GM19455 (cell line): ENCODE measurements at regions not wholly inside any gene's neighbourhood (a gene's known extent, or its start where the extent isn't known, plus 50 kb on each side); places are given as distances from the start of the nearest gene placed in this dataset.
"Not testable (repeated sequence)": the region's sequence is repeated elsewhere in the genome, so short reads cannot be mapped to it uniquely, and the experiment has no call there.

Source experiments
- ATAC-seq: cut with Tn5 transposase; IDR thresholded peaks from one replicate; pipeline ENCODE4 v1.9.1; 2021; ENCODE audit not compliant: unreplicated experiment

DNA sequence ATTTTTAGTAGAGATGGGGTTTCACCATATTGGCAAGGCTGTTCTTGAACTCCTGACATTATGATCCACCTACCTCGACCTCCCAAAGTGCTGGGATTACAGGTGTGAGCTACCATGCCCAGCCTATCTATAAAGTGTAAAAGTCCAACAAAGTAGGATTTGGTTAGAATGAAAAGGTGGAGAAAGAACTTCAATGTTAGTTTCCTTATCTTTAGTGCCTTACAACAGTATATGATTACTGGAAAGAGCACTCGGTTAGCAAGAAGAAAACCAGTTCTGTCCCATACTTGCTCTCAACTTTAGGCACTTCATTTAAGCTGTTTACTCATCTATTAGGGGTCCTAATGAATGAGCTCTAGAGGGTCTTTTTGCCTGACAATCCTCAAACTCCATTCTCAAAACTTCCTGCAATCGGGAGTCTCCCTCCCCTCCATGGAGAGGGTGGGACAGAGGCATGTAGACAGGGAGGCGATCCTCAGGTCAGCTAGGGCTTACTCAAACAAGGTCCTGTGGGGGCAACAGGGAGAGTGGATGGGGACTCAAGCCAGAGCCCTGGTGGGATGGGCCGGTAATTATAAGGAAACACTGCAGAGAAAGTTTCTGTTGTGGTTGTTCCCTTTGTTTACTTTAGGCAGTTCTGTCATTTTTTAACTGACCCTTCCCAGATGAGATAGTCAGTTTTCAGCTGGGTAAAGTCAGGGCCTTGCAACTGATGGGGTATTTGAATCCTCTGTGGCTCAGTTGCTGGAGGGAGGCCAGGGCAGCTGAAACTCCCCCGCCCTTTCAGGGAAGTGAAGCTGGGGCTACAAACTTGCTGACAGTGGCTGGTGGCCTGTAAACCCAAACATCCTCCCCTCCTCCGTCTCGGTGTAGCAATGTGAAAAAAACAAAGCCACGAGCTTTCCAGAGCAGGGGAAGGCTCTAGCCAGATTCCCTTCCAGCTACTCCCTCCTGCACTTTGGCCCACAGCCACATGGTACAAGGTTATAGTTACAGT is 64.4 kb upstream of the NOTCH2NLA start:
- not testable (repeated sequence) for ATAC-seq

DNA sequence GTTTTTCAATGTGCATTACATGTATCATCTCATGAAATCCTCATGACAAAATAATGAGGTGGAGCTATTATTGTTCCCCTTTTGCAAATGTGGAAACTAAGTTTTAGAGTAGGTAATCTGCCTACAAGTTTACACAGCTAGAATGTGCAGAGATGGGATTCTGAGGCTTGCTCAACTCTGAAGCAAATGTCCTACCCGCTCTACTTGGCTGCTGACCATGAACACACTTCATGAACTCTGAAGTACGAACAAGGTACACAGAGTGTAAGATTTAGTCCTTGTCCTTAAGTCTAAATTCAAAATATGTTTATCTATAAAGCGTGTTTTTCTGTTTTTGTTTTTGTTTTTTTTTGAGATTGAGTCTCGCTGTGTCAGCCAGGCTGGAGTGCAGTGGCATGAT is 63.6 kb upstream of the NOTCH2NLA start:
- not testable (repeated sequence) for ATAC-seq

DNA sequence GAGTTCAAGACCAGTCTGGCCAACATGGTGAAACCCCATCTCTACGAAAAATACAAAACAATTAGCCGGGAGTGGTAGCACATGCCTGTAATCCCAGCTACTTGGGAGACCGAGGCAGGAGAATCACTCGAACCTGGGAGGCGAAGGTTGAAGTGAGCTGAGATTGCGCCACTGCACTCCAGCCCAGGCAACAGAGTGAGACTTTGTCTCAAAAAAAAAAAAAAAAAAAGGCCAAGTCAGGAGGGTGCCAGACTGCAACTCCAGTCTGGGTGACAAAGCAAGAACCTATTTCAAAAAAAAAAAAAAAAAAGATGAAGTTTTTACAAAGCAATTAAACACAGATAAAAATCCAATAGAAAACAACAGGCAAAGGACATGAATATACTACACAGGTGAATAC is 59.1 kb upstream of the NOTCH2NLA start:
- ATAC-seq, result not testable (repeated sequence)

DNA sequence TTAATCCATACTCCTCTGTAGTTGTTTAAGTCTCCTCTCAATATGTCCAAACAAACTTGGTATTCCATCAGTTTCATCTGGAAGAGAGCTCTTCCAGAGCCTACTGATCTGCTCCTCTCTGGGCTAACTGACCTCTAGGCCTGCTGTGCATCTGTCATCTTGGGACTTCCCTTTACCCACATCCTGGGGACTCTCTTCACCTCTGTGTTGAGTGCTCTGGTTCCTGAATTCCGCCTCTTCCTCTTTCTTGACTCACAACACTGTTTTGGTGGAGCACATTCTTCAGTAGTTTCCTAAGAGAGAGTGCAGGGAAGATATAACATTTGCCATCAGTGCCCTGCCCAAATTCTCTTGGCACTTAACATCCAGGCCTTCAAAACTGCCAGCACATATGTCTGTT is 55.9 kb upstream of the NOTCH2NLA start:
- ATAC-seq, result not testable (repeated sequence)

DNA sequence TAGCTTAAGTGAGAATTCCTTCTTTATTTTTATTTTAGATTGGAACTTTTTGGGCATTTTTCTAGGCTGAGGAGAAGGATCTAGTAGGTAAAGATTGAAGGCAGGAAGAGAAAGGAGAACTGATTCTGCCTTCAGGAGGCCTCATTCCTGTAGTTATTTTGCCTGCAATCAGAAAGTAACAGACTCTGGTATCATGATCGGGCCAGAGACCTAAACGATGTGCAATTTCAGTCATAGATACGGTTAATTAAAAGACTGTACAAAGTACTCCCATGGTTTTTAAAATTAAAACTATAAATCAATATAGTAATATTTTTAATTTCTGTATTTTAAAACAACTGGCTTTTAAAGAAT is 54.7 kb upstream of the NOTCH2NLA start:
- ATAC-seq, result not testable (repeated sequence)

DNA sequence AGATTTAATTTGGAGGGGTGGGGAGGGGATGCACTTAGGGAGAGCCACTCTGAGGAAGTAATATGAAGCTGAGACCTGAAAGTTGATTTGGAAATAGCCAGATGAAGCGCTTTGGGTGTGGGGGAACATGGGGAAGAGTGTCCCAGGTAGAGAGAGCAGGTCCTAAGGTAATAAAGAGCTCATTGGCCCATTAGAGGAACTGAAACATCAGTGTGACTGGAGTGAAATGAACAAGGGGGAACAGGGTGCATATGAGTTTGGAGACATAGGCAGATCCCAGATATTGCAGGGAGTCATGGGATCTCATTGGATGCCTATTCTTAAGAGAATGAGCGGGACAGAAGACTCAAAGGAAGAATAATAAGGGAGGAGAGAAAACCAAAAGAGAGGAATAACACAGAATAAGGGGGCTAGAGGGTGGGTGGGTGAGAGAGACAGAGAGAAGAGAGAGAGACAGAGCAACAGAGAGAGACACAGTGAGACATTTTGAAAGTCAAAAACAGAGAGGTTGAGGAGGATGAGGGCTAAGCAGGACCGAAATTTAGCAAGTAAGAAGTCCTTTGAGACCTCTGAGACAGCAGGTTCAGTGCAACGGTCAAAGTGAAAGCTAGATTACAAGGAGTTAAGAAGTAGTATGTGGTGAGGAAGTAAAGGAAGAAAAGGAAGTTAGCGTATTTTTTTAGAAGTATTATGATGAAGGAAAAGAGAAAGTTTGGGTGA is 54.1 kb upstream of the NOTCH2NLA start:
- ATAC-seq, result peak; percentile 80

DNA sequence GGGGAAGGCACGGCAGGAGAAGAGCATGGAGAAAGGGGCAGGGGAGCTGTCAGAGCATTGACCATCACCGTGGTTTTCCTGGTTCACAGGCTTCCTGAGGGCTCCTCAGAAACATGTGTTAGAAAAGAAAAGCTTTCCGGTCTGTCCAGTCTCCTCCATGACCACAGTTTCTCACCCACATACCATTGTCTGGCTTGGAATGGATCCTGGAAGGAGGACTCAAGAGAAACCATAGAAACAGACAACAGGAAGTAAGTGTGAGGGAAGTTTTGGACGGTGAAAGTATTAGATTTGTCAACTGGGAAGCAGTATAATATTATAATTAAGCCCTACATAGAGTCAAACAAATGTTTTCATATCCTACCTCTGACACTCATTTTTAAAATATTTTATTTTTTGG is 52.7 kb upstream of the NOTCH2NLA start:
- ATAC-seq, result not testable (repeated sequence)

DNA sequence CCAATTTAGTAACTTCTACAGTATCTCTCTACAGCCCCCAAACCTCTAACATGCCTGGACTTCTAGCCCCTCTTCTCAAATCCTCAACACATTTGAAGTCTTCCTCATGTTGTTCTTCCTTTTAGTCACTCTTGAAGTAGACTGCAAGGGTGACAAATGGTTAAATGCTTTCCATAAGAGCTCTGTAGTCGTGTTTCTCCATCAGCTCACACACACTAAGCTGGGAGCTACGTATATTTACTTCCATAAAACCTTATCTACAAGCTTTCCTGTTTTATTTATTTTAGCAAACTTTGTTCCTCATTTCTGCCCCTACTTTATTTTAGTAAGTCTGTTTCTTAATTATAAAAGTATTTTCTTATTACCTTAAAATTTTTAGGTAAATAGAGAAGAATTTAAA is 49.9 kb upstream of the NOTCH2NLA start:
- not testable (repeated sequence) for ATAC-seq
